ENCODE measurements at regions not wholly inside any gene's neighbourhood (a gene's known extent, or its start where the extent isn't known, plus 50 kb on each side); places are given as distances from the start of the nearest gene placed in this dataset.
"Not testable (repeated sequence)": the region's sequence is repeated elsewhere in the genome, so short reads cannot be mapped to it uniquely, and the experiment has no call there.

DNA sequence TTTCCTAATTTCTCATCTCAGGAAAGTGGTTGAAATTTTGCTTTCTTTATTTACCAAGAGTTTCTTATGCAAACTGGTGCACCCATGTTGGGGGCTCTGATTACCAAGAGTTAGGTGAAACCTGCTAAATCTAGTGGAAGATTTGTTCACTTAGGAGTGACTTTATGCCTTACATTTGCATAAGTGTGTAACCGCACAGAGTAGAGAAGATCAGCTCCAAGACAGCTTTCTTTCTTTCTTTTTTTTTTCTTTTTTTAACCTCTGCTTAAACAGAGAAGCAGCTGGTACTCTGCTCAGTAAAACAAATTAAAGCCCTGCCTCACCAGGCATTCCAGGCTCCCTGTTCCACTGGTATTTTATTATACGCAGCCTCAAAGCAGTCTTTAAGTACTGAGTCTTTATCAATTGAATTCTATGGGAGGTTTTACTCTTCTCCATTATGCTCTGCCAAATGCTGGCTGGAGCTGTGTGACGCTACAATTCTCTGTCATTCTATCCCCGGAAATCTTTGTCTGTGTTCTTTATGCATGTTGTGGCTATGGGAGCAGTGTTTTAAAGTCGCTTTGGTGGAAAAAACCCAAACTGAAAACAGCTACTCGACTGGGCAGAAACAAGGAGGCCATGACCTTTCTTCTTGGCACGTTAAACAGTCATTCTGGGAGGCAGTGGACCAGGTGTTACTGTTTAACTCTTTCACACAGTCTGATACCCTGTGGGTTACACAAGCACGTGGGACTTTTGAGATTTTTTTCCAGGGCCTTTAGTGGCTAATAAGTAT, 55.2 kb upstream of the GBE1 start:
- H3K27ac ChIP-seq (ENCODE audit: low read depth, low read length), result peak overlapping the region; percentile 53
- H3K4me1 ChIP-seq (ENCODE audit: control insufficient read depth, insufficient read depth, low read length), result no peaks in the 10 kb centered on the region
- H3K4me3 ChIP-seq (ENCODE audit: low read depth, low read length), result no peak overlapping the region
- H3K36me3 ChIP-seq (ENCODE audit: control insufficient read depth, insufficient read depth, low read length), result no peaks in the 10 kb centered on the region
- whole genome bisulfite sequencing (ENCODE audit: insufficient coverage), result 0% methylated on average over 3 of the region's 8 CpGs
- DNase-seq (ENCODE audit: low read depth in 4 of 6, low spot score in 6 of 6), result peak; percentile 56 to 90 (median 70)
- peaks cover 4% of the 10 kb centered on the region for H3K9me3 ChIP-seq (ENCODE audit: control insufficient read depth, insufficient read depth, low read length)
- H3K27me3 ChIP-seq (ENCODE audit: control insufficient read depth, insufficient read depth, low read length), result no peaks in the 10 kb centered on the region

GRCh38 chr3:81812098-81812497, 50.7 kb upstream of the GBE1 start:
- H3K36me3 ChIP-seq (ENCODE audit: control insufficient read depth, insufficient read depth, low read length); H3K9me3 ChIP-seq (ENCODE audit: control insufficient read depth, insufficient read depth, low read length); DNase-seq (ENCODE audit: low read depth in 4 of 6, low spot score in 6 of 6); H3K4me3 ChIP-seq (ENCODE audit: low read depth, low read length); H3K4me1 ChIP-seq (ENCODE audit: control insufficient read depth, insufficient read depth, low read length); H3K27me3 ChIP-seq (ENCODE audit: control insufficient read depth, insufficient read depth, low read length); H3K27ac ChIP-seq (ENCODE audit: low read depth, low read length): not testable (repeated sequence)
- 97% methylated on average over 23 of the region's 25 CpGs for WGBS (ENCODE audit: insufficient coverage)
